Limb (tissue), 2 donors: ENCODE measurements at regions not wholly inside any gene's neighbourhood (a gene's known extent, or its start where the extent isn't known, plus 50 kb on each side); places are given as distances from the start of the nearest gene placed in this dataset.

Experiments used
- DNase-seq, 2 donors: peaks; one replicate each; pipeline ENCODE4 v3.0.0-alpha.2; 2016; ENCODE audit errors: extremely low spot score in 2 of 2

GRCh38 chr20:39839399-39840119 lies 849.5 kb downstream of the MAFB start:
- DNase-seq: no peak

- no peak for DNase-seq
Observed at GRCh38 chr20:39837561-39837960, 851.5 kb downstream of the MAFB start.

- no peak for DNase-seq
Observed at GRCh38 chr20:39835130-39835842, 853.8 kb downstream of the MAFB start.

- no peak for DNase-seq
Observed at GRCh38 chr20:39830903-39831302, 858.1 kb downstream of the MAFB start.

- no peak for DNase-seq
Observed at GRCh38 chr20:39829661-39830060, 859.4 kb downstream of the MAFB start.

- peak; percentile 15 to 47 for DNase-seq
Observed at GRCh38 chr20:39829256-39829655, 859.8 kb downstream of the MAFB start.

- no peak for DNase-seq
Observed at GRCh38 chr20:39825950-39826349, 863.1 kb downstream of the MAFB start.

GRCh38 chr20:39825524-39825923 lies 863.4 kb downstream of the DHX35 start:
- DNase-seq: no peak

- no peak for DNase-seq
Observed at GRCh38 chr20:39823224-39823623, 861.1 kb downstream of the DHX35 start.

- DNase-seq: no peak
Observed at GRCh38 chr20:39822667-39823066, 860.5 kb downstream of the DHX35 start.

GRCh38 chr20:39813190-39813829 lies 851.2 kb downstream of the DHX35 start:
- no peak for DNase-seq

GRCh38 chr20:39812116-39812515 lies 850.0 kb downstream of the DHX35 start:
- DNase-seq: no peak

- no peak for DNase-seq
Observed at GRCh38 chr20:39810309-39810708, 848.2 kb downstream of the DHX35 start.

- no peak for DNase-seq
Observed at GRCh38 chr20:39808613-39809012, 846.5 kb downstream of the DHX35 start.

GRCh38 chr20:39800548-39800947 lies 838.4 kb downstream of the DHX35 start:
- no peak for DNase-seq

GRCh38 chr20:39800111-39800510 lies 838.0 kb downstream of the DHX35 start:
- DNase-seq: no peak

- no peak for DNase-seq
Observed at GRCh38 chr20:39799366-39799965, 837.3 kb downstream of the DHX35 start.

GRCh38 chr20:39795401-39796272 lies 833.5 kb downstream of the DHX35 start:
- DNase-seq: peak in 1 of 2 donors; percentile 15

- no peak for DNase-seq
Observed at GRCh38 chr20:39792334-39792733, 830.2 kb downstream of the DHX35 start.

- DNase-seq: no peak
Observed at GRCh38 chr20:39789411-39789810, 827.3 kb downstream of the DHX35 start.

- DNase-seq: no peak
Observed at GRCh38 chr20:39785252-39785917, 823.2 kb downstream of the DHX35 start.
